ENCODE measurements at regions not wholly inside any gene's neighbourhood (a gene's known extent, or its start where the extent isn't known, plus 50 kb on each side); places are given as distances from the start of the nearest gene placed in this dataset.

- Histone ChIP-seq H3K9me3 (ENCODE audit: control insufficient read depth, insufficient read depth, low read length) (peaks cover 10% of the 10 kb centered on the region), H3K18ac (ENCODE audit: low read depth, low read length) (no peak overlapping the region), H2AFZ (replicated peaks; ENCODE audit: low read length, poor library complexity) (no peak overlapping the region), H3K27me3 (ENCODE audit: control insufficient read depth, insufficient read depth, low read length) (no peaks in the 10 kb centered on the region), H3K27ac (ENCODE audit: insufficient read depth, low read length) (no peak overlapping the region), H2BK5ac (ENCODE audit: low read depth, low read length, poor library complexity, severe bottlenecking) (no peak overlapping the region), H4K8ac (ENCODE audit: low read depth in 2 of 2, low read length in 2 of 2) (no peak overlapping the region), H4K20me1 (ENCODE audit: insufficient read depth, low read length) (no peaks in the 10 kb centered on the region), H4K5ac (ENCODE audit: low read depth, low read length) (no peak overlapping the region), H2AK9ac (replicated peaks; ENCODE audit: low read depth, low read length, poor library complexity) (no peak overlapping the region), H3K4me3 (ENCODE audit: insufficient read depth, low read depth, low read length) (no peak overlapping the region), H3K56ac (ENCODE audit: extremely low read depth, insufficient read depth, low read length) (no peak overlapping the region), H2BK120ac (ENCODE audit: low read depth, low read length) (no peak overlapping the region), H4K91ac (ENCODE audit: insufficient read depth, low read depth, low read length) (no peak overlapping the region), H3K79me1 (ENCODE audit: low read depth in 1 of 2, low read length in 2 of 2) (no peaks in the 10 kb centered on the region), H3K23ac (ENCODE audit: low read depth, low read length) (no peak overlapping the region), H3K9ac (ENCODE audit: low read depth, low read length) (no peak overlapping the region), H3K4ac (ENCODE audit: low read depth, low read length) (no peak overlapping the region), H3K36me3 (ENCODE audit: control insufficient read depth, insufficient read depth, low read length) (no peaks in the 10 kb centered on the region), H2AK5ac (ENCODE audit: low read depth, low read length) (no peak overlapping the region), H2BK15ac (ENCODE audit: low read depth, low read length) (no peak overlapping the region), H3K4me2 (ENCODE audit: low read depth, low read length) (no peak overlapping the region), H3K14ac (replicated peaks; ENCODE audit: low read depth, low read length) (no peak overlapping the region), H3K4me1 (ENCODE audit: control insufficient read depth, insufficient read depth, low read length) (no peaks in the 10 kb centered on the region), H3K9me1 (ENCODE audit: insufficient read depth, low read length) (no peaks in the 10 kb centered on the region), H2BK20ac (ENCODE audit: low read depth, low read length) (no peak overlapping the region)
- no TSS peak for BruUV-seq (replicated peaks)
- intact Hi-C loops (cut with micrococcal nuclease): no loop called here
- no peak for TF ChIP-seq RCOR1 (IDR thresholded peaks at IDR 0.05; ENCODE audit: insufficient replicate concordance, low read length)
- TF ChIP-seq MAFK (IDR thresholded peaks at IDR 0.05; ENCODE audit: low read depth, low read length): no peak
- TF ChIP-seq, protein P1, sequence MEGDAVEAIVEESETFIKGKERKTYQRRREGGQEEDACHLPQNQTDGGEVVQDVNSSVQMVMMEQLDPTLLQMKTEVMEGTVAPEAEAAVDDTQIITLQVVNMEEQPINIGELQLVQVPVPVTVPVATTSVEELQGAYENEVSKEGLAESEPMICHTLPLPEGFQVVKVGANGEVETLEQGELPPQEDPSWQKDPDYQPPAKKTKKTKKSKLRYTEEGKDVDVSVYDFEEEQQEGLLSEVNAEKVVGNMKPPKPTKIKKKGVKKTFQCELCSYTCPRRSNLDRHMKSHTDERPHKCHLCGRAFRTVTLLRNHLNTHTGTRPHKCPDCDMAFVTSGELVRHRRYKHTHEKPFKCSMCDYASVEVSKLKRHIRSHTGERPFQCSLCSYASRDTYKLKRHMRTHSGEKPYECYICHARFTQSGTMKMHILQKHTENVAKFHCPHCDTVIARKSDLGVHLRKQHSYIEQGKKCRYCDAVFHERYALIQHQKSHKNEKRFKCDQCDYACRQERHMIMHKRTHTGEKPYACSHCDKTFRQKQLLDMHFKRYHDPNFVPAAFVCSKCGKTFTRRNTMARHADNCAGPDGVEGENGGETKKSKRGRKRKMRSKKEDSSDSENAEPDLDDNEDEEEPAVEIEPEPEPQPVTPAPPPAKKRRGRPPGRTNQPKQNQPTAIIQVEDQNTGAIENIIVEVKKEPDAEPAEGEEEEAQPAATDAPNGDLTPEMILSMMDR (conservative IDR thresholded peaks at IDR 0.05; ENCODE audit: low read depth, low read length): no peak
- TF ChIP-seq, protein P2, sequence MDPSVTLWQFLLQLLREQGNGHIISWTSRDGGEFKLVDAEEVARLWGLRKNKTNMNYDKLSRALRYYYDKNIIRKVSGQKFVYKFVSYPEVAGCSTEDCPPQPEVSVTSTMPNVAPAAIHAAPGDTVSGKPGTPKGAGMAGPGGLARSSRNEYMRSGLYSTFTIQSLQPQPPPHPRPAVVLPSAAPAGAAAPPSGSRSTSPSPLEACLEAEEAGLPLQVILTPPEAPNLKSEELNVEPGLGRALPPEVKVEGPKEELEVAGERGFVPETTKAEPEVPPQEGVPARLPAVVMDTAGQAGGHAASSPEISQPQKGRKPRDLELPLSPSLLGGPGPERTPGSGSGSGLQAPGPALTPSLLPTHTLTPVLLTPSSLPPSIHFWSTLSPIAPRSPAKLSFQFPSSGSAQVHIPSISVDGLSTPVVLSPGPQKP (IDR thresholded peaks at IDR 0.05; ENCODE audit: borderline replicate concordance, low read depth, low read length): no peak
- TF ChIP-seq RFX5 (IDR thresholded peaks at IDR 0.05; ENCODE audit: low read depth, low read length): no peak
- no peak for TF ChIP-seq POLR2A (IDR thresholded peaks at IDR 0.05; ENCODE audit: low read depth, low read length)
- no peak for TF ChIP-seq CHD1 (IDR thresholded peaks at IDR 0.05; ENCODE audit: low read depth, low read length)
- no peak for TF ChIP-seq FOS (IDR thresholded peaks at IDR 0.05; ENCODE audit: low read depth, low read length)
- no peak for TF ChIP-seq NFE2L2 (IDR thresholded peaks at IDR 0.05; ENCODE audit: low read depth, low read length)
- dilution Hi-C loops (cut with HindIII; ENCODE audit: low sequenced_read_pairs, unreplicated experiment): no loop called here
- ChIA-PET POLR2A (ENCODE audit: unreplicated experiment) (no interaction called here), CTCF (no interaction called here)
- no CpG with 5 or more reads among the region's 2 CpGs for WGBS, 2 experiments (ENCODE audit: extremely low coverage in 2 of 2, insufficient read length in 1 of 2)
- DNase-seq: no peak
- in situ Hi-C loops (cut with MboI; ENCODE audit: low sequenced_read_pairs): no loop called here
- ATAC-seq (ENCODE audit: low read depth): no peak
Observed at GRCh38 chr10:111379534-111380187, 302.8 kb downstream of the ADRA2A start.
